ENCODE measurements at regions not wholly inside any gene's neighbourhood (a gene's known extent, or its start where the extent isn't known, plus 50 kb on each side); places are given as distances from the start of the nearest gene placed in this dataset.

DNA sequence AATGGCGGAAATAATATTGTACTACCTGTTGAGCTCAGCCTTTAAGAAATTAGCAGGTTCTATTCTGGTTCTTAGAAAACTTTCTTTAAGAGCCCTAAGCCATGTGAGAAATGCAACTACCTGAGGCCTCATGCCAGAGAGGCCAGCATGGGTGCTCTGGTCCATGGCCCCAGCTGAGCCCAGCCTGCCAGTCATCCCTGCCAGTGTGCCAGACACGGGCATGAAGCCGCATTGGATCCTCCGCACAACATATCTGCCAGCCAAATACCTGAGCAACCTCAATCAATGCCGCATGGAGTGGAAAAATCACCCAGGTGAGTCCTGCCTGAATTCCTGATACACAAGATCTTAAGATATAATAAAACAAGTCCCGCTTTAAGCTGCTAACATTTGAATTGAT lies 91.8 kb downstream of the C21orf91 start:
- TF ChIP-seq, protein P1, sequence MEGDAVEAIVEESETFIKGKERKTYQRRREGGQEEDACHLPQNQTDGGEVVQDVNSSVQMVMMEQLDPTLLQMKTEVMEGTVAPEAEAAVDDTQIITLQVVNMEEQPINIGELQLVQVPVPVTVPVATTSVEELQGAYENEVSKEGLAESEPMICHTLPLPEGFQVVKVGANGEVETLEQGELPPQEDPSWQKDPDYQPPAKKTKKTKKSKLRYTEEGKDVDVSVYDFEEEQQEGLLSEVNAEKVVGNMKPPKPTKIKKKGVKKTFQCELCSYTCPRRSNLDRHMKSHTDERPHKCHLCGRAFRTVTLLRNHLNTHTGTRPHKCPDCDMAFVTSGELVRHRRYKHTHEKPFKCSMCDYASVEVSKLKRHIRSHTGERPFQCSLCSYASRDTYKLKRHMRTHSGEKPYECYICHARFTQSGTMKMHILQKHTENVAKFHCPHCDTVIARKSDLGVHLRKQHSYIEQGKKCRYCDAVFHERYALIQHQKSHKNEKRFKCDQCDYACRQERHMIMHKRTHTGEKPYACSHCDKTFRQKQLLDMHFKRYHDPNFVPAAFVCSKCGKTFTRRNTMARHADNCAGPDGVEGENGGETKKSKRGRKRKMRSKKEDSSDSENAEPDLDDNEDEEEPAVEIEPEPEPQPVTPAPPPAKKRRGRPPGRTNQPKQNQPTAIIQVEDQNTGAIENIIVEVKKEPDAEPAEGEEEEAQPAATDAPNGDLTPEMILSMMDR (IDR thresholded peaks at IDR 0.05; ENCODE audit: extremely low read depth, low read depth, low read length) = no peak
- Histone ChIP-seq H3K27ac (ENCODE audit: low read depth, low read length) (no peak overlapping the region), H3K4me3 (ENCODE audit: insufficient read depth, low read length) (no peak overlapping the region), H3K4me2 (ENCODE audit: insufficient read depth, low read length) (no peak overlapping the region), H3K4me1 (ENCODE audit: insufficient read depth, low read length) (no peaks in the 10 kb centered on the region), H3K27me3 (ENCODE audit: insufficient read depth, low read length) (no peaks in the 10 kb centered on the region), H2AFZ (ENCODE audit: low read length) (no peak overlapping the region), H3K36me3 (ENCODE audit: insufficient read depth, low read length) (no peaks in the 10 kb centered on the region), H3K9me3 (ENCODE audit: low read depth, low read length) (no peaks in the 10 kb centered on the region), H4K20me1 (ENCODE audit: insufficient read depth, low read length) (no peaks in the 10 kb centered on the region), H3K79me2 (ENCODE audit: insufficient read depth, low read length) (no peaks in the 10 kb centered on the region)
- no peak for DNase-seq (ENCODE audit: insufficient read length, low spot score, missing footprints)

DNA sequence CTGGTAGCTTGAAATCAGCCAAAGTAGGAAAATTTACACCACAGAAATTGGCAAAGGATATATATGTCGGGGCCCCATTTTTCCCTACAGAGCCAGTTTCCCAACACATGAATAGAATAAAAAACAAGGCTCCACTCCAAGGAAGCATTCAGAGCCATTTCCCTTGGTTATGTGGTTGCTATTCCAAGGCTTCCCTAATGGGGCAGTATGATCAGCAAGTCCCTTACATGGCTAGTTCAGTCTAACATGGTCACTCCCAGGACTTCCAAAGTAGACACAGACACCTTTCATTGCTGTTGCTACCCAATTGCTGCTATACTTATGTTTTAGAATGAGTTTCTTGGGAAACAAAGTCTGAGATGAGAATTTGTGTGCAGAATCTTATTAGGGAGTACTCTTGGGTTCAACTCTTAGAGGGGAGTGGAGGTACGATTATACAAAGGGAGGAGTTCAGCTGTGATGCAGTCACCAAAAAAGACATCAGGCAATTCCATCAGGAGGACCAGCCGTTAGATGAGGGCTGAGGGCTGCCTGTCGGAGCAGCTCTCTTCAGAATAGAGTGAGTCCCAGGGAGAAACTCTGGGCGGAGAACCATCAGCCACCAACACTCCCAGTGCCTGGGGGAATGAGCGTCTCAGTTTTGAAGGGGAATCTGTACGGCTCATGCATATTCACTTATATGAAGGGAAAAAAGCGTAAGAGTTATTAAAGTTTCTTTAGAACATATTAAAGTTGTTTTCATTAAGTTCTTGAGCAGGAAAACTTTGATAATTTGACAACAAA lies 92.9 kb downstream of the C21orf91 start:
- Histone ChIP-seq H2AFZ (ENCODE audit: low read length) (no peak overlapping the region), H3K27ac (ENCODE audit: low read depth, low read length) (no peak overlapping the region), H4K20me1 (ENCODE audit: insufficient read depth, low read length) (no peaks in the 10 kb centered on the region), H3K4me3 (ENCODE audit: insufficient read depth, low read length) (no peak overlapping the region), H3K79me2 (ENCODE audit: insufficient read depth, low read length) (no peaks in the 10 kb centered on the region), H3K4me1 (ENCODE audit: insufficient read depth, low read length) (no peaks in the 10 kb centered on the region), H3K4me2 (ENCODE audit: insufficient read depth, low read length) (no peak overlapping the region), H3K27me3 (ENCODE audit: insufficient read depth, low read length) (no peaks in the 10 kb centered on the region), H3K36me3 (ENCODE audit: insufficient read depth, low read length) (no peaks in the 10 kb centered on the region), H3K9me3 (ENCODE audit: low read depth, low read length) (no peaks in the 10 kb centered on the region)
- DNase-seq (ENCODE audit: insufficient read length, low spot score, missing footprints) = peak; percentile 50
- TF ChIP-seq, protein P1 (IDR thresholded peaks at IDR 0.05; ENCODE audit: extremely low read depth, low read depth, low read length) = no peak

DNA sequence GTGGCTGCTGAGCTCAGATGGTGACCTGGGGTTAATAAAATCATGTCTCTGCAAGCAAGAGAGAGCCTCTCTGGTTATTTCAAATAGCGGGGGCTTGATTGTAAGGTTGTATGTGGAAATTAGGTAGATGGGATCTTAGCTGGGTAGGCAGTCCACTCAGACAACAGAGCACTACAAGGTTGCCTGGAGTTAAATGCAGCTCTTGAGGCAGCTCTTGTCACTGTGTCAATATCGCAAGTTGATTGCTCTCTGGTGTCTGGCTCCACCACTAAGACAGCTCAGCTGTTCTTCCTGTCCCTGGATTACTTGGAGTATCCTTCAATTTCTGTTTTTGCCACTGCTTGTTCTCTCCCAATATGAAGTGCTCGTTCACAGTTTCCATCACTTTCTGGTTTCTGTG lies 93.8 kb downstream of the C21orf91 start:
- no peaks in the 10 kb centered on the region for H3K9me3 ChIP-seq (ENCODE audit: low read depth, low read length)
- H3K79me2 ChIP-seq (ENCODE audit: insufficient read depth, low read length) = no peaks in the 10 kb centered on the region
- H2AFZ ChIP-seq (ENCODE audit: low read length) = no peak overlapping the region
- H3K36me3 ChIP-seq (ENCODE audit: insufficient read depth, low read length) = no peaks in the 10 kb centered on the region
- no peaks in the 10 kb centered on the region for H3K27me3 ChIP-seq (ENCODE audit: insufficient read depth, low read length)
- TF ChIP-seq, protein P1 (IDR thresholded peaks at IDR 0.05; ENCODE audit: extremely low read depth, low read depth, low read length) = no peak
- no peak for DNase-seq (ENCODE audit: insufficient read length, low spot score, missing footprints)
- H3K4me2 ChIP-seq (ENCODE audit: insufficient read depth, low read length) = no peak overlapping the region
- no peak overlapping the region for H3K27ac ChIP-seq (ENCODE audit: low read depth, low read length)
- no peak overlapping the region for H3K4me3 ChIP-seq (ENCODE audit: insufficient read depth, low read length)
- no peaks in the 10 kb centered on the region for H4K20me1 ChIP-seq (ENCODE audit: insufficient read depth, low read length)
- H3K4me1 ChIP-seq (ENCODE audit: insufficient read depth, low read length) = no peaks in the 10 kb centered on the region

DNA sequence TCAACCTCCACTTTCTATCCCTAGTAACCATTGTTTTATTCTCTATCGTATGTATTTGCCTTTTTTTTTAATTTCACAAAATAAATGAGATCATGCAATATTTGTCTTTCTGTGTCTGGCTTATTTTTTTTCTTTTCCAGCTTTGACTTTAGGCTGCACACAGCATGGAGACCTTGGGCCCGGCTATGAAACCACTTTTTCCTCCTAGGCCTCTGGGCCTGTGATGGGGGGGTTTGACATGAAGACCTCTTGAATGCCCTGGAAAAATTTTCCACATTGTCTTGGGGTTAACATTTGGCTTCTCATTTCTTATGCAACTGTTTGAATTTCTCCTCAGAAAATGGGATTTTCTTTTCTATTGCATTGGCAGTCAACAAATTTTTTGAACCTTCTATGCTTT lies 100.2 kb upstream of the BTG3 start:
- Histone ChIP-seq H4K20me1 (ENCODE audit: insufficient read depth, low read length) (no peaks in the 10 kb centered on the region), H3K9me3 (ENCODE audit: low read depth, low read length) (no peaks in the 10 kb centered on the region), H3K27ac (ENCODE audit: low read depth, low read length) (no peak overlapping the region), H3K36me3 (ENCODE audit: insufficient read depth, low read length) (no peaks in the 10 kb centered on the region), H3K4me1 (ENCODE audit: insufficient read depth, low read length) (no peaks in the 10 kb centered on the region), H3K79me2 (ENCODE audit: insufficient read depth, low read length) (no peaks in the 10 kb centered on the region), H3K4me2 (ENCODE audit: insufficient read depth, low read length) (no peak overlapping the region), H3K4me3 (ENCODE audit: insufficient read depth, low read length) (no peak overlapping the region), H2AFZ (ENCODE audit: low read length) (no peak overlapping the region), H3K27me3 (ENCODE audit: insufficient read depth, low read length) (no peaks in the 10 kb centered on the region)
- no peak for DNase-seq (ENCODE audit: insufficient read length, low spot score, missing footprints)
- TF ChIP-seq, protein P1 (IDR thresholded peaks at IDR 0.05; ENCODE audit: extremely low read depth, low read depth, low read length) = no peak

All from osteoblast (primary cell).